NCI-H1436 (cell line): ENCODE measurements at regions not wholly inside any gene's neighbourhood (a gene's known extent, or its start where the extent isn't known, plus 50 kb on each side); places are given as distances from the start of the nearest gene placed in this dataset.

ENCODE experiments used
- DNase-seq: peaks from one replicate; lab custom pipeline; 2025; lab: John Stamatoyannopoulos, UW

DNA sequence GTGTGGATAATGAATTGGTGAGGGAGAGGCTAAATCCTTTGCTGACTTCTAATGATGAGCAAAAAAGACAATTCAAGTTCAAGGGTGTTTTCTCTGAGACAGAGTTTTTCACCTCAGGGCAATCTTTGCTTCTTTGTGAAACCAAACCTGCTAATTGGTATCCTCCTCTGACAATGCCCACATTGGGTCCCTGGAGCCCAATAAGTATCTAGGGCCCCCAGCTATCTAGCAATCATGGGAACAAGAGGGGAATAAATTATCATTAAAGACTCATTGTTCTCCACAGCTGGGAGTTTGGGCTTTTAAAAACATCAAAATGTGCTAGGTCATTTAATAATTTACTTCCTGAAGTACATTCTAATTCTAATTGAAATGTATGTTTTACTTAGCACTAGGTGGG is 227.3 kb downstream of the TMEM167A start:
- peak; percentile 85 for DNase-seq

DNA sequence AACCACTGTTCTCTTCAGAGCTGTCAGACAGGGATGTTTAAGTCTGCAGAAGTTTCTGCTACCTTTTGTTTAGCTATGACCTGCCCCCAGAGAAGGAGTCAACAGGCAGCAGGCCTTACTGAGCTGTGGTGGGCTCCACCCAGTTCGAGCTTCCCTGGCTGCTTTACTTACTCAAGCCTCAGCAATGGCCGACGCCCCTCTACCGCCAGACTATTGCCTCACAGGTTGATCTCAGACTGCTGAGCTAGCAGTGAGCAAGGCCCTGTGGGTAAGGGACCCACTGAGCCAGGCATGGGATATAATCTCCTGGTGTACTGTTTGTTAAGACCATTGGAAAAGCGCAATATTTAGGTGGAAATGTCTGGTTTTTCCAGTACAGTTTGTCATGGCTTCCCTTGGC is 229.6 kb downstream of the TMEM167A start:
- DNase-seq, result no peak

DNA sequence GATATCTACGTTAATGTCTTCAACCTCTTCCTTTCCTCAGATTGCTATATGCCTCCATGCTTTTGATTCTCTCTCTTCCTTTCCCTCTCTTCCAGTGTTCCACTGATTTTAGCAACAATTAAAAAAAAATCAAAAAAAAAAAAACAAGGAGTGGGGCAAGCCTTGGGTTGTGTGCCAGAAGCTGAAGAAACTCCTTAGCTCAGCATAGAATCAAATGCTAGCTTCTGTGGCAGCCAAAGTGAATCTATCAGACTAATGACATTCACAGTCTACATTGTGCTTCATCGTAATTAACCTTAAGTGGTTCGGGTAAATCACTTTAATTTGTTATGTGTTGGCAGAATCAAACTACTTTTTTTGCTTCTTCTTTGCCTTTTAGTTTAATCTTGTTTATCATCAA is 237.3 kb downstream of the TMEM167A start:
- peak; percentile 18 for DNase-seq

DNA sequence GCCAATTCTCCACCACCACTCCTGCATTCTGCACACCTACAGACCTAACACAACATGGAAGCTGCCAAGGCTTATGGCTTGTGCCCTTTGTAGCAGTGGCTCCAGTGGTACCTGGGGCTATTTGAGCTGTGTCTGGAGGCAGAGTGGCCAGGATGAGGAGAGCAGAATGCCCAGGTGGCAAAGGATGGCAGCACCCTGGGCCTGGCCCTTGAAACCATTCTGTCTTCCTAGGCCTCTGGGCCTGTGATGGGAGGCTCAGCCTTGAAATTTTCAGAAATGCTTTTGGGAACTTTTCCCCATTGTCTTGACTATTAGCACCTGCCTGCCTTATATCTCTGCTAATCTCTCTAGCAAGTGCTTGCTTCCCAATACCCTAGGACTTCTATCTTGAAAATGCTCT is 241.7 kb downstream of the TMEM167A start:
- DNase-seq, result no peak

DNA sequence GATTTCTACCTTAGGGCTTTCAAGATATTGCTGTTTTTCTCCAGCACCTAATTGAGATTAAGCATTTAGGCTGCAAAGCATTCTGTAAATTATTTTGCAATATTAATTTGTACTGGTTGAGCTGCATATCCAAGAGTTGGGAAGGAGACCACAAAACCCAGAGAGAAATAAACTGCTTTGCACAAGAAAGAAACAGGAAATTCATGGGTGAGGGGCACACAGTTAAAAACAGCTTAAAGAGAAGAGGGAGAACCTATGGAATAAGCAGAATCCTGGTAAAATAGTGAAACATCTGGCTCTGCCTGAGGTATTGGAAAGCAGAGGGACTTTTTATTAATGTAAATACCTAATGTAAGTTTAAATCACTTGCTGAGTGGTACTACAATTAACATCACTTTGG is 243.0 kb downstream of the TMEM167A start:
- no peak for DNase-seq

DNA sequence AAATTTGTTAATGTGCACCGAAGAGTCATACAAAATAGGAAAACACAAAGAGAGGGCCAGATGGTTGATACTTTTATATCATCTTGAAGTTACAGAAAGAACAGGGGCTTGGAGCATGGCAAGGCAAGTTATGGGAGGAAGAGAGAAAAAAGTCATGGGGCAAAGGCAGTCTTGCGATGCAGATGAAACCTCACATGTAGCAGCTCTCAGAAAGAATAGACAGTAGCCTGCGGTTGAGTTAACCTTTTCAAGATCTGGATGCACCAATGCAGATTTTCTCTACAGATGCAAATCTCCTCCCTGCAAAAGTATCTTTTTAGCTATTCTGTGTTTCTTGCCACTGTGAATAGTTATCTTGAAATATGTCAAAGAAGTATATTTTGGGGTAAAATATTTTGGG is 243.9 kb downstream of the TMEM167A start:
- no peak for DNase-seq

DNA sequence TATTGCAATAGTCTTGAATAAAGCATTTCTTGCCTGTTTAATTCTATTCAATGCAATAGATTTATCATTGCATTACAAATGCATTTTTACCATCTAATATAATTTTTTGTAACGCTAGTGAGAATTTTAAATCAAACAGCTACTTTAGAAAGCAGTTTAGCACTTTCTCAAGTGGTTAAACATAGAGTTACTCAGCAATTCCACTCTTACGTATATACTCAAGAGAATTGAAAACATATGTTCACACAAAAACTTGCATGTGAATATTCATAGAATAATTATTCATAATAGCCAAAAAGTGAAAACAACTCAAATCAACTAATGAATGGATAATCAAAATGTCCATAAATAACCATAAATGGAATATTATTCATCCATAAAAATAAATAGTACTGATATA is 244.7 kb downstream of the TMEM167A start:
- no peak for DNase-seq

DNA sequence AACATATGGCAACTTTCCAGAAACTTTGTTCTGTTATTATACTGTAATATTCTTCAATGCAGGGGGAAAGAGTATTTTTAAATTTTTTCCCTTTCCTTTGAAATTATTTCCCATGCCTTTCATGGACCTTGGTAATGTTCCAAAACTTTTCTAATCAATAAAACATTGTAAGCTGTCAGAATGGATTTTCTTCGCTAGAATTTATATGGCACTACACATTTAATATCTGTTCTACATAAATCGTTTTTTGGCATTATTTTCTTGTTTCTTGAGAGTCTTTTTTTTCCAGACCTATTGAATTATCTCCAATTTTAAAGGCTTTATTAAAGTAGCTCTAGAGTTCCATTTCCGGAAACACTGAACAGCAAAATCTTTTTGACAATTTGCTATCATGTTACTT is 249.0 kb downstream of the TMEM167A start:
- DNase-seq, result no peak

DNA sequence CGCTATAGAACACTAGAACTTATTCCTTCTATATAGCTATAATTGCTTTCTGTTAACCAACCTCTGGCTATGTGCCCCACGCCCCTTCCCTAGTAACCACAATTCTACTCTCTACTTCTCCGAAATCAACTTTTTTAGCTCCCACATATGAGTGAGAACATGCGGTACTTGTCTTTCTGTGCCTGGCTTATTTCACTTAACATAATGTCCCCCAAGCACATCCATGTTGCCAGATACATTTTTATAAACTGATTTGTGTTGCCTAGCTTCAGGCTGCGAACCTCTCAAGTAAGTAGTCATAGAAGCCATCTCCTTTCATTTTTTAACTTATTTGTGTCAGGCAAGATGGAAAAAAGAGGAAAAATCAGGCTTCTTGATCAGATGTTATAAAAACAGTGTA is 249.5 kb downstream of the TMEM167A start:
- DNase-seq, result no peak

DNA sequence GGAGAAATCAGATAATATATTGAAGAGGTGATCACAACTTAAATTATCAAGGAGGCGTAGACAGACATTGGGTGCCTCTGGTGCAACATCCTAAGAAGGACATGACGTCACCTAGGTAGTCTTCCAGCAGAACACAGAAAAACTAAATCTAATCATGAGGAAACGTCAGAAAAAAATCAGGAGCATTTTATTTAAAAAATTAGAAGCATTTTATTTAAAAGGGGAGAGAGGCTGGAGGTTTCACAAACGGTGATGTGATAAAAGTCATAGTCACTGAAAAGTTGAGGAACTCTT is 254.6 kb downstream of the TMEM167A start:
- DNase-seq, result no peak

DNA sequence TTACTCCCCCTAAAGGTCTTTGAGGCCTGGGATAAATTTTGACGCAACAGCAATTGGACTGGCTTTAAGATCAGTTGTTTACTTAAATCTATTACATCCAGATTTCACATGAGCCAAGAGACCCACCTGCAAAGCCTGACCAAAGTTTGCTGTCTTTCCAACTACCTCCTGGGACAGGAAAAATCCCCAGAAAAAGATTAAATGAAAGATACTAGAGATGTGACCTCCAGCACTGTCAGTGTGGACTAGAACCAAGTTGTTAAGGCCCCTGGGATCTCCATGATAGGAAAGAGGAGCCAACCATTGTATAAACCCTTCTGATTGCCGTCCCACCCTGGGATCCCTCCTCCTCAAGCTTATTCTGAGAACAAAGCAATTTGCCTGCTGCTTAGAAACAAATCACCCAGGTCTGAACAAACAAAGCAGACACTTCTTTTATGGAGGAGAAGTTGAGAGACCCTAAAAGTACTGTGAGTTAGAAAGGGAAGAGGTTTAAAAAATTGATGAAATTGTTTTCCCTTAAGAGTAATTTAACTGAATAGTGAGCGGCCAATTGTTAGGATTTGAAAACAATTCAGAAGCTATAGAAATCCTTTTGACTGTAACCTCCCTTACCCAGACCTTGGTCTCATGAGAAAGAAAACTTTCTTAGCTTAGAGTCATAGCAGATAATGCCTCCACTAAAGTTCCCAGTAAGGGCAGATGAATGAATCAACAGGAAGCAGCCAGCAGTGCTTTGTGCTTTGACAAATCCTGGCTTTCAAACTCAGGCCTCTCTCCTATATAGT is 255.2 kb downstream of the TMEM167A start:
- DNase-seq, result peak; percentile 9

DNA sequence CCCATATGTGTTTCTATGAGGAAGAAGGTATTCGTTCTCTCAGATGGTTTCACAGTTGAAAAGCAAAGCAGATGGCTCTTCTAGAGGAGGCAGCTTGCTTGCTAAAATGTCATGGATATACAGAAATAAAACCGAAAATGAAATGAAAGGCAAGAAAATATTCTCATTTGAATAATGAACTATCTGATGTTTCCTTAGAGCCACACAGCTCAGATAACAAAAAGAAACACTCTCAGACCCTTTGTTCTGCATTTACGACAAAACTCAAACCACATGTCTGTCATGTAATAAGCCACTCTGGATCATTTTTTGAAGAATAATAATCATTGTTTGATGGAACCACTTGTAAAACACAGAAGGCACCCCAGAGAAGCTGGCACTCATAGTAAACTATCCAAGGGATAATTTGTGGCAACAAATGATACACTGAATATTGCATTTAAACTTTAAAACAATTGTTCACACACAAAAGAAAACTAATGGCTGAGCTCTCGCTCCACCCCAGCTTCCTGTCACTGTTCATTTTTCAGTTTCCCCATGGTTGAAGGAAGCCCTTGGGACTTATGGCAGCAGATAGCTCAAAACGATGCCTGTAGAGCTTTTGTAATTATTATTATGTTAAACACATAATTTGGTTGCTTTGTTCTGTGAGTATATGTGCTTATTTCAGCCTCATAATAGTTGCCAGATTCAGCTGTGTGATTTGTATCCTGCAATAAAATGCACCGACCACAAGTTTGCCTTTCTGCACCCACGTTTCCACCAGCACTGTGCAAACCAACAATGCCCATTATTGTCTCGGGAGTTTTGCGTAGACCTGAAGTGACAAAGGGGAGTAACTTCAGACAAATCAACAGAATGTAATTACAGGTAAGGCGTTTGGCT is 256.0 kb downstream of the TMEM167A start:
- peak; percentile 60 for DNase-seq

DNA sequence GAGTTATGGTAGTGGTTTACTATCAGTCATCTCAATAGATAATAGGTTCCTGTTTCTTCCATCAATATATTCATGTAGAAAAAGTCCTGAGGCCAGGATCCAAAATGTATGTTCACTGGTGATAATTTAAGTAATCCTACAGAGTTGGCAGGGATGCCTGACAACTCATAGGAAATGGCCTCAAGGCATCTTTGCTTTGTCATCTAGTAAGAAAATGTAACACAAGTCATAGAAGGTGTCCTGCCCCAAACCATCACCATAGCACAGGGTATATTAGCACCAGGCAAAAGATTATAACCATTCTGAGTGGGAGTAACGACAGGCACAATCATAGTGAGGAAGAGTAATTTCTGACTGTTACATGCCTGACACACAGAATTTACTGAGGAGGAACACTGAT is 257.0 kb downstream of the TMEM167A start:
- no peak for DNase-seq

DNA sequence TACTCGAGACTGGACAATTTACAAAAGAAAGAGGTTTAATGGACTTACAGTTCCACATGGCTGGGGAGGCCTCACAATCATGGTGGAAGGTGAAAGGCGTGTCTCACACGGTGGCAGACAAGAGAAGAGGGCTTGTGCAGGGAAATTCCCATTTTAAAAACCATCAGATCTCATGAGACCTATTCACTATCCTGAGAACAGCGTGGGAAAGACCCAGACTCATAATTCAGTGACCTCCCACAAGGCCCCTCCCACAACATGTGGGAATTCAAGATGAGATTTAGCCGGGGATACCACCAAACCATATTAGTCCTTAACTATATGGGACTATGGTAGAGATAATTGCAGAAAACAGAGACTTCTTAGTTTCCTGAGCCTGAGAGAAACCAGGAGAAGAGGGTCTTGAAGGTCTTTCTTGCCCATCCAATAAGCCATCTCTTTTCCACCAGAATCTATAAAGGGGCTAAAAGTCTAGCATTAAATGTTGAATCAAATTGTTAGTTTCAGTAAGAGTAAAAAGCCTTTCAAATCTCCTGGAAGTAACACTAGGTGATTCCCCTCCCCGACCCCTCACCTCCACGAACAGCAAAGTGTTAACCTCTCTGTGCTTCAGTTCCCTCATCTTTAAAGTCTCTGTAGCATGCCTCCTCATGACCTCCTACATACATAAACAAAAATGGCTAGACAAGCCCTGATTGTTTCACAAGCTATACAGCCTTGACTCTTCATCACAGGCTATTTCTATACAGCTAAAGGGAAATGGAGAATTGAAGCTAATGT is 259.1 kb downstream of the TMEM167A start:
- DNase-seq, result no peak

DNA sequence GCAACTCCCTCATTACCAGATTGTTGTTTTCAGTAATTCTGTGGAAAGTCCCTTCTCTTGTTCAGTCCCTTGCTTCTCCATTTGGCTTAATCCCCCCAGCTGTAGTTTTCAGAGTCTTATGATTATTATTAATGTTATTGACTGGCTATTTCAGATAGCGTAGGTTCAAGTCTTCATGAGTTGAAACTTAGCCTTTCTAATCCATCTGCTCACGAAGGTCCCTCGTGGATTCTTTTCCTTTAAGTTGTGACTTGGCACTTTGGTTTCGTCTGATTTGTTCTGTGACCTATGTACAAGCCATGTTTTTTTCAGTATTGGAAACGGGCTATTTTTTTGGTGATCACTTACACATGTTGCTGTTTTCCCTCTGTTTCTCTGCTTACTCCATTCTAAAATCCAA is 260.3 kb downstream of the TMEM167A start:
- no peak for DNase-seq

DNA sequence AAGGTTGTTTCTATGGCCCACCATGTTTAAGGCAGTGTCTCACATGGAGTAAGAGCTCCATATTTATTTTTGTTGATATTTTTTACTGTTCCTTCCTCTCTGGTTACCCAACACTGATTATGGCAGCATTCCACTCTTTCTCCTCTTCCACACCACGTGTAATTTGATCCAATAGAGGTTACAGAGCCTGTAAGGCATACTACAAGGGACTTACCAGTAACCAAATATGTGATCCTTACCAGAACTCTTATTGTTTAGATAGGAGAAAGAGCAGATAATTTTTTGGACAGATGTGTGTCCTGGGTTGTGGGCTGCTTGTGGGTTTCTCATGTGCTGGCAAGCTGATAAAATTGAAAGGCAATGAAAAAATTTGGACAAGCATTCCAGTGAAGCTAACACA is 261.3 kb downstream of the TMEM167A start:
- no peak for DNase-seq

DNA sequence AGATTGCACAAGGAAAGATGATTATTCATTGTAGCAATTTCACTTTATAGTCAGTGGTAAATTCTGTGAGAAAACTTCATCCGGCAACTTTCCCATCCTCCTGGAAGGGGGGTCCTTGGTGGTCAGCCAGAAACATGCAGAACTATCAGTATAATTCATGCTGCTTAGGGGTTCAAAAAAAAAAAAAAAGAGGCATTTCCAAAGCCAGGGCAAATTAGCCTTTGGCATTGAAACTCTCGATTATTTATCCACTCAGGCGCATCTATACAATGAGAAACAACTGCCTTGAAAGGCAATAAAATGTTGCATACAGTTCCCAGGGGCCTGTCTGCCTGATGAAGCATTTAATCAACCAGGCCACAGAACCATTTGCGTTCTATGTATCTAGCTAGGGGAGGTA is 263.3 kb downstream of the TMEM167A start:
- peak; percentile 8 for DNase-seq

DNA sequence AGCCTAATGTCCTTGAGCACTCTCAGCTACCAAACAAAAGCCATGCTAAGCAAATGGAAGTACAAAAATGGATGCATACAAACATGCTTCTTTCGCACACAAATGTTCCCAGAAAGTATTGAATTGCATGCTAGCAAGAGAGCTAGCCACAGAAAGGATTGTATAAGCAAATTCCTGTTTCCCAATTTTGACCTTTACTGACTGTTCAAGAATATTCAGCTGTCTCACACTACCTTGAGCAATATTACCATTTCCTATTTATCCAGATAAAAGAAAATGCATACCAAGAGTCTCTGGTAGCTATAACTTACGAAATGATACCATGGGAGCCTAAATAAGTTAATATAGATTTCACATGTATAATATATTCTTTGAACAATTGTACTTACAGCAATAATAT is 264.6 kb downstream of the TMEM167A start:
- DNase-seq, result no peak

DNA sequence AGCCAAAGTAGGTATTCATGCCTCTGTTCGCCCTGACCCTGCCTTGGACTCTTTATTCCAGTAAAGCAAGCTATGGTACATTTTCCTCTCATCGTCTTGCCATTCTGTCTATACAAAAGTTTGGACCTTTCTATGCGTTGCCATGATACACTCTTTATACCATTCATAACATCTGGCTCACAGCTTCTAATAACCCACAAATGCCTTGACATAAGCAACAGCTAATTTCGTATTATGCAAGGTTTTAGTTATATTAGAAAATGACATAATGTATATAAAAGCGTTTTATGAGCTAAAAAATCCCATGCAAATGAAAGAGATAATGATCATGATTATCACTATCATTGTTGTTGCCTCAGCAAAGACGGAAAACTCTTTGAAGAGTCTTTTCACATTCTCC is 265.7 kb downstream of the TMEM167A start:
- no peak for DNase-seq

DNA sequence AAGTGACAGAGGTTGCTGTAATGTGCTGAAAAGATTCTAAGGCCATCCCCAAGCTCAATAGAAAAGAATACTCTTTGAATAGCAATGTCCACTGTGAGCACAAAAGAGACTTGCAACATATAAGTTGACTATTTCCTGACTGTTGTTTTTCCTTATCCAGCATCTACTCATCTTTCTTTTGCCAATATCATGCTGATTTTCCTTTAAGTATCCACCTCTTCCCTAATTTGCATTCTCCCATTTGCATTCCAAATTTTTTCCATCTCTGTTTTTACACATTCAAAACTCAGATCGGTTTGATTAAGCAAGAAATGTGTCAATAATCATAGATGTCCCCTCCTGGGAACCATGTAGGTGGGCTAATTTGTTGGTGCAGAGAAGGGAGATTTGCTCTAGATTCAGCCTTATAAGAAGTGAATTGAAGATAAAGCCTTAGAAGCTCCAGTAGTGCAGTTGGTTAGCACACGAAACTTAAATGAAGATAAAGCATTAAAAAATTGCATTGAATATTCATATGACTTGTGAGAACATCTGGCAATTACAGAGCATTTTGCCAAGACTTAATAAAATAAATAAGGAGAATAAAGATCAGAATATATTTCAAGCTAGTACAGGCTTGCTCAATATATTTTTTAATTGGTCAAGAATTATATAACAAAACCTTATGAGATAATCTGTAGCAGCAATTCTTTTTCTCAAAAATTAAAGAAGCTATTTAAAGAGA is 267.6 kb downstream of the TMEM167A start:
- DNase-seq, result no peak

DNA sequence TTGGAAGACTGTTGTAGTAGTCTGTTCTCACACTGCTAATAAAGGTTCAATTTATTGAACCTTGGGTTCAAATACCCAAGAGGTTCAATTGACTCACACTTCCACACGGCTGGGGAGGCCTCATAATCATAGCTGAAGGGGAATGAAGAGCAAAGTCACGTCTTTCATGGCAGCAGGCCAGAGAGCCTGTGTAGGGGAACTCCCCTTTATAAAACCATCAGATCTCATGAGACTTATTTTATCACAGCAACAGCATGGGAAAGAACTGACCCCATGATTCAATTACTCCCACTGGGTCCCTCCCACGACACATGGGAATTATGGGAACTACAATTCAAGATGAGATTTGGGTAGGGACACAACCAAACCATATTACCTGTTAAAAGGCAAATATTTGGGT is 268.2 kb downstream of the TMEM167A start:
- DNase-seq, result no peak

DNA sequence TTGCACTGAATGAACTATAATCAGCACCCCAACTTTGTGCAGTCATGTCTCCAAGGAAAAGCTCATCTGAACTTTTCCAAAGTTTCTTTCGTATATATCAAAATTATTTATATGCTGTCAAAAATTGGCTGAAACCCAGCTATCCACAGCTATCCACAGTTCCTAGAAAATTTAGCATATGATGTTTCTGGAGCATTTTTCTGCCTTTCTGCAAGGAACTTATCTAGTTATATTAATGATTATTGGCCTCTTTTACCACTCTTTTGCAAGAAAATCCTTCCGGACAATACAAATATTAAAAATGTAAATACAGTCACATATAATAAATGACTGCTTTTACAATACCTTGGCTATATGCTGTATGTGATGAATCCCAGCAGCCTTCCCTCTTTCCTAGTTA is 270.2 kb downstream of the TMEM167A start:
- DNase-seq, result no peak
